Cardiac muscle cell (in vitro differentiated cells and primary cell): ENCODE measurements at regions not wholly inside any gene's neighbourhood (a gene's known extent, or its start where the extent isn't known, plus 50 kb on each side); places are given as distances from the start of the nearest gene placed in this dataset.

Experiments
- DNase-seq, 2 donors: peaks; one replicate each; pipeline versions ENCODE4 v3.0.0 to v3.0.0-alpha.2; 2010 to 2017; ENCODE audit warnings: low read depth in 1 of 2, low spot score in 1 of 2
- H3K27ac ChIP-seq: fragments of 200-600 bp; sonication (generic); 2 replicates; pipeline ENCODE4 v1.5.1; 2016
- H3K27me3 ChIP-seq: fragments of 200-600 bp; sonication (generic); 2 replicates; pipeline ENCODE4 v1.6.0; 2016; ENCODE audit warnings: control low read depth
- H3K36me3 ChIP-seq: fragments of 200-600 bp; sonication (generic); 2 replicates; pipeline ENCODE4 v1.5.1; 2016; ENCODE audit warnings: control low read depth
- H3K4me1 ChIP-seq: fragments of 200-600 bp; sonication (generic); 2 replicates; pipeline ENCODE4 v1.8.1; 2017; ENCODE audit warnings: low read depth, mild to moderate bottlenecking, mixed run types
- H3K4me3 ChIP-seq: fragments of 200-600 bp; sonication (generic); 2 replicates; pipeline ENCODE4 v1.5.1; 2016; ENCODE audit warnings: mild to moderate bottlenecking
- H3K9me3 ChIP-seq: fragments of 200-600 bp; sonication (generic); 2 replicates; pipeline ENCODE4 v1.5.1; 2017; ENCODE audit warnings: low read depth, mild to moderate bottlenecking, control low read depth
- TF ChIP-seq, protein P1 (sequence below): IDR thresholded peaks from 2 replicates; pipeline ENCODE4 v1.5.1; 2012; ENCODE audit warnings: low read depth, mild to moderate bottlenecking, low read length

GRCh38 chr10:124220971-124221355, 127.6 kb upstream of the CHST15 start:
- peaks cover 6% of the 10 kb centered on the region for H3K4me1 ChIP-seq

DNA sequence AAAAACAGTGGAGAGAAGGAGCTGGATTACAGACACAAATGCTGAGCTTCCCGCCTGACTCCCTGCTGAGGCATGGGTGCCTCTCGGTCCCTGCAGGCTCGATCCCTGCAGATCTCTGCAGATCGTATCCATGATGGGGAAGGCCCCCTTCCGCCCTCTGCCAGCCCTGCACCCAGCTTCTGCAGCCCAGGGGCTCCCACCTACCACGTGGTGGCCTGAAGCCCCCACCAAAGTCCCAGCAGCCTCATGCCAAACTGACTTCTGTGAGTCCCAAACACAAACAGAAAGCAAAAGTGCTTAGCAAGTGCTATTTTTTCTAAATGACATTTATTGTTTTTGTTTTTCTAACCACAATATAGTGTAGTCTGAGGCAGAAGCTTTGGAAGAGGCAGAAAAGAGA, 127.1 kb upstream of the CHST15 start:
- Histone ChIP-seq H3K36me3 (no peaks in the 10 kb centered on the region), H3K4me3 (no peak overlapping the region), H3K4me1 (peaks cover 6% of the 10 kb centered on the region), H3K9me3 (no peaks in the 10 kb centered on the region), H3K27me3 (no peaks in the 10 kb centered on the region), H3K27ac (no peak overlapping the region)
- TF ChIP-seq, protein P1, sequence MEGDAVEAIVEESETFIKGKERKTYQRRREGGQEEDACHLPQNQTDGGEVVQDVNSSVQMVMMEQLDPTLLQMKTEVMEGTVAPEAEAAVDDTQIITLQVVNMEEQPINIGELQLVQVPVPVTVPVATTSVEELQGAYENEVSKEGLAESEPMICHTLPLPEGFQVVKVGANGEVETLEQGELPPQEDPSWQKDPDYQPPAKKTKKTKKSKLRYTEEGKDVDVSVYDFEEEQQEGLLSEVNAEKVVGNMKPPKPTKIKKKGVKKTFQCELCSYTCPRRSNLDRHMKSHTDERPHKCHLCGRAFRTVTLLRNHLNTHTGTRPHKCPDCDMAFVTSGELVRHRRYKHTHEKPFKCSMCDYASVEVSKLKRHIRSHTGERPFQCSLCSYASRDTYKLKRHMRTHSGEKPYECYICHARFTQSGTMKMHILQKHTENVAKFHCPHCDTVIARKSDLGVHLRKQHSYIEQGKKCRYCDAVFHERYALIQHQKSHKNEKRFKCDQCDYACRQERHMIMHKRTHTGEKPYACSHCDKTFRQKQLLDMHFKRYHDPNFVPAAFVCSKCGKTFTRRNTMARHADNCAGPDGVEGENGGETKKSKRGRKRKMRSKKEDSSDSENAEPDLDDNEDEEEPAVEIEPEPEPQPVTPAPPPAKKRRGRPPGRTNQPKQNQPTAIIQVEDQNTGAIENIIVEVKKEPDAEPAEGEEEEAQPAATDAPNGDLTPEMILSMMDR = no peak
- no peak for DNase-seq

More at GRCh38 chr10:124220971-124221355, 127.6 kb upstream of the CHST15 start:
- TF ChIP-seq, protein P1 = no peak
- Histone ChIP-seq H3K4me3 (no peak overlapping the region), H3K27ac (no peak overlapping the region), H3K9me3 (no peaks in the 10 kb centered on the region), H3K36me3 (no peaks in the 10 kb centered on the region), H3K27me3 (no peaks in the 10 kb centered on the region)
- no peak for DNase-seq

DNA sequence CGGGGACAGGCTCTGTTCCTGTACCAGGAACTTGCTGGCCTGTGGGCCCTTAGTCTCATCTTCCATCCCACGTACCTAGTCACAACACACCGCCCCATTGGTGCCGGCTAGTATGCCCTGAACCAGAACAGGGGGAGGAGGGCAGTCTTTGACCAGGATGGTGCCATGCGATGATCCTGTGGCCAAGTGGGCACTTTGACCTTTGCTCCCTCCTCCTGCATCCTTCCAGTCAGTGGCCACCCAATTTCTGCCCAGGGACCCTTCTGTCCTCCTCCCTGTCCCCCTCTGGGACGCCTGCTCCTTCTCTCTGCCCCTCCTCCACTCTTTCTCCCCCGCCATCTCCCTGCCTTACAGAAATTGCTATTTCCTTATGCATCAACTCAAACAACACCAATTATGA, 126.3 kb upstream of the CHST15 start:
- Histone ChIP-seq H3K36me3 (no peaks in the 10 kb centered on the region), H3K4me1 (peaks cover 6% of the 10 kb centered on the region), H3K27me3 (no peaks in the 10 kb centered on the region), H3K27ac (no peak overlapping the region), H3K9me3 (no peaks in the 10 kb centered on the region), H3K4me3 (no peak overlapping the region)
- DNase-seq = no peak
- TF ChIP-seq, protein P1 = no peak

- H3K27ac ChIP-seq = no peak overlapping the region
- H3K27me3 ChIP-seq = no peaks in the 10 kb centered on the region
- no peaks in the 10 kb centered on the region for H3K9me3 ChIP-seq
- H3K36me3 ChIP-seq = no peaks in the 10 kb centered on the region
- DNase-seq = no peak
- no peak overlapping the region for H3K4me3 ChIP-seq
- TF ChIP-seq, protein P1 = no peak
- H3K4me1 ChIP-seq = peaks cover 6% of the 10 kb centered on the region
Measured at GRCh38 chr10:124219062-124219461, 125.7 kb upstream of the CHST15 start.

- no peak overlapping the region for H3K27ac ChIP-seq
- H3K4me1 ChIP-seq = peaks cover 6% of the 10 kb centered on the region
- no peaks in the 10 kb centered on the region for H3K36me3 ChIP-seq
- TF ChIP-seq, protein P1 = no peak
- H3K27me3 ChIP-seq = no peaks in the 10 kb centered on the region
- H3K9me3 ChIP-seq = no peaks in the 10 kb centered on the region
- peak in 1 of 2 donors; percentile 8 for DNase-seq
- H3K4me3 ChIP-seq = no peak overlapping the region
Measured at GRCh38 chr10:124217906-124218804, 124.8 kb upstream of the CHST15 start.
